PC-3 (cell line): ENCODE measurements at regions not wholly inside any gene's neighbourhood (a gene's known extent, or its start where the extent isn't known, plus 50 kb on each side); places are given as distances from the start of the nearest gene placed in this dataset.

Source experiments
- CTCF ChIP-seq: fragments of 300-600 bp; sonication (generic); conservative IDR thresholded peaks from 2 replicates; pipeline ENCODE4 v1.5.1; 2017; ENCODE audit warnings: antibody characterized with exemption, low read depth, mild to moderate bottlenecking, low read length
- EZH2 ChIP-seq: fragments of 300-600 bp; sonication (generic); IDR thresholded peaks from one replicate; pipeline ENCODE4 v1.6.1; 2017; ENCODE audit warnings: antibody characterized with exemption, mild to moderate bottlenecking, low read length; ENCODE audit not compliant: unreplicated experiment

GRCh38 chr10:126795318-126795717 is 109.9 kb upstream of the DOCK1 start:
- TF ChIP-seq CTCF = no peak
- TF ChIP-seq EZH2 = no peak
